Testis (tissue), 2 donors: ENCODE measurements at regions not wholly inside any gene's neighbourhood (a gene's known extent, or its start where the extent isn't known, plus 50 kb on each side); places are given as distances from the start of the nearest gene placed in this dataset.

Source experiments
- CTCF ChIP-seq, 3 experiments: fragments of 450-650 bp in 2 of 3; fragments of 200-600 bp in 1 of 3; sonication (generic) in 1 of 3; IDR thresholded peaks; one replicate each; pipeline ENCODE4 v1.5.1; 2016 to 2019; ENCODE audit warnings: antibody characterized with exemption in 3 of 3, mild to moderate bottlenecking in 2 of 3, moderate library complexity in 1 of 3
- POLR2A ChIP-seq: fragments of 450-650 bp; IDR thresholded peaks from one replicate; pipeline ENCODE4 v1.6.1; 2017; ENCODE audit warnings: antibody characterized with exemption, mild to moderate bottlenecking, moderate library complexity

GRCh38 chr9:100819980-100820379 is 208.5 kb upstream of the PLPPR1 start:
- no peak for TF ChIP-seq CTCF (IDR thresholded peaks at IDR 0.05)
- TF ChIP-seq POLR2A = no peak
